ENCODE measurements at regions not wholly inside any gene's neighbourhood (a gene's known extent, or its start where the extent isn't known, plus 50 kb on each side); places are given as distances from the start of the nearest gene placed in this dataset.

DNA sequence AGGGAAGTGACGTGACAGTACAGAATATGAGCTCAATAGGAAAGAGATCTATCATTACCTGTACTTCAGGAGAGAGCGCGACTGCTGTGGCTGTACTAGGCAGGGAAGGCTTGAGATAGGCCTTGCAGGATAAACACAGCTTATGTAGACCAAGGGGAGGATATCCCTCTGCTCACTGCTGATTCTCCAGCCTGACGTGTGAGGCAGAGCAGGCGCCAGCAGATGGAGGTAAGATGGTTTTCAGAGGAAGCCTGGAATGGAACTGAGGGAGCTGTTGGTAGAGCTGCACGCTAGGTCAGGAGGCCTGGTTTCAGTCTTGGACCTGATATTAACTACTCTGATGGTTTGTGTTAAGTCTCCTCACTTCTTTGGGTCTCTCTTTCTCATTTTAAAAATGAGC is 291.4 kb downstream of the YTHDC2 start:
- TF ChIP-seq, protein P1, sequence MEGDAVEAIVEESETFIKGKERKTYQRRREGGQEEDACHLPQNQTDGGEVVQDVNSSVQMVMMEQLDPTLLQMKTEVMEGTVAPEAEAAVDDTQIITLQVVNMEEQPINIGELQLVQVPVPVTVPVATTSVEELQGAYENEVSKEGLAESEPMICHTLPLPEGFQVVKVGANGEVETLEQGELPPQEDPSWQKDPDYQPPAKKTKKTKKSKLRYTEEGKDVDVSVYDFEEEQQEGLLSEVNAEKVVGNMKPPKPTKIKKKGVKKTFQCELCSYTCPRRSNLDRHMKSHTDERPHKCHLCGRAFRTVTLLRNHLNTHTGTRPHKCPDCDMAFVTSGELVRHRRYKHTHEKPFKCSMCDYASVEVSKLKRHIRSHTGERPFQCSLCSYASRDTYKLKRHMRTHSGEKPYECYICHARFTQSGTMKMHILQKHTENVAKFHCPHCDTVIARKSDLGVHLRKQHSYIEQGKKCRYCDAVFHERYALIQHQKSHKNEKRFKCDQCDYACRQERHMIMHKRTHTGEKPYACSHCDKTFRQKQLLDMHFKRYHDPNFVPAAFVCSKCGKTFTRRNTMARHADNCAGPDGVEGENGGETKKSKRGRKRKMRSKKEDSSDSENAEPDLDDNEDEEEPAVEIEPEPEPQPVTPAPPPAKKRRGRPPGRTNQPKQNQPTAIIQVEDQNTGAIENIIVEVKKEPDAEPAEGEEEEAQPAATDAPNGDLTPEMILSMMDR (conservative IDR thresholded peaks at IDR 0.05; ENCODE audit: low read depth in 2 of 2) = peak in 1 of 2 experiments; percentile 20; a peak in 2 of 4 replicates
- TF ChIP-seq, protein P2, sequence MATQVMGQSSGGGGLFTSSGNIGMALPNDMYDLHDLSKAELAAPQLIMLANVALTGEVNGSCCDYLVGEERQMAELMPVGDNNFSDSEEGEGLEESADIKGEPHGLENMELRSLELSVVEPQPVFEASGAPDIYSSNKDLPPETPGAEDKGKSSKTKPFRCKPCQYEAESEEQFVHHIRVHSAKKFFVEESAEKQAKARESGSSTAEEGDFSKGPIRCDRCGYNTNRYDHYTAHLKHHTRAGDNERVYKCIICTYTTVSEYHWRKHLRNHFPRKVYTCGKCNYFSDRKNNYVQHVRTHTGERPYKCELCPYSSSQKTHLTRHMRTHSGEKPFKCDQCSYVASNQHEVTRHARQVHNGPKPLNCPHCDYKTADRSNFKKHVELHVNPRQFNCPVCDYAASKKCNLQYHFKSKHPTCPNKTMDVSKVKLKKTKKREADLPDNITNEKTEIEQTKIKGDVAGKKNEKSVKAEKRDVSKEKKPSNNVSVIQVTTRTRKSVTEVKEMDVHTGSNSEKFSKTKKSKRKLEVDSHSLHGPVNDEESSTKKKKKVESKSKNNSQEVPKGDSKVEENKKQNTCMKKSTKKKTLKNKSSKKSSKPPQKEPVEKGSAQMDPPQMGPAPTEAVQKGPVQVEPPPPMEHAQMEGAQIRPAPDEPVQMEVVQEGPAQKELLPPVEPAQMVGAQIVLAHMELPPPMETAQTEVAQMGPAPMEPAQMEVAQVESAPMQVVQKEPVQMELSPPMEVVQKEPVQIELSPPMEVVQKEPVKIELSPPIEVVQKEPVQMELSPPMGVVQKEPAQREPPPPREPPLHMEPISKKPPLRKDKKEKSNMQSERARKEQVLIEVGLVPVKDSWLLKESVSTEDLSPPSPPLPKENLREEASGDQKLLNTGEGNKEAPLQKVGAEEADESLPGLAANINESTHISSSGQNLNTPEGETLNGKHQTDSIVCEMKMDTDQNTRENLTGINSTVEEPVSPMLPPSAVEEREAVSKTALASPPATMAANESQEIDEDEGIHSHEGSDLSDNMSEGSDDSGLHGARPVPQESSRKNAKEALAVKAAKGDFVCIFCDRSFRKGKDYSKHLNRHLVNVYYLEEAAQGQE (IDR thresholded peaks at IDR 0.05; ENCODE audit: unreplicated experiment) = no peak
- TF ChIP-seq EZH2 (IDR thresholded peaks at IDR 0.05; ENCODE audit: low read depth, unreplicated experiment) (no peak), POLR2AphosphoS5 (IDR thresholded peaks at IDR 0.05; ENCODE audit: low read depth) (no peak)
- TF ChIP-seq, protein P3, sequence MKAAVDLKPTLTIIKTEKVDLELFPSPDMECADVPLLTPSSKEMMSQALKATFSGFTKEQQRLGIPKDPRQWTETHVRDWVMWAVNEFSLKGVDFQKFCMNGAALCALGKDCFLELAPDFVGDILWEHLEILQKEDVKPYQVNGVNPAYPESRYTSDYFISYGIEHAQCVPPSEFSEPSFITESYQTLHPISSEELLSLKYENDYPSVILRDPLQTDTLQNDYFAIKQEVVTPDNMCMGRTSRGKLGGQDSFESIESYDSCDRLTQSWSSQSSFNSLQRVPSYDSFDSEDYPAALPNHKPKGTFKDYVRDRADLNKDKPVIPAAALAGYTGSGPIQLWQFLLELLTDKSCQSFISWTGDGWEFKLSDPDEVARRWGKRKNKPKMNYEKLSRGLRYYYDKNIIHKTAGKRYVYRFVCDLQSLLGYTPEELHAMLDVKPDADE (IDR thresholded peaks at IDR 0.05) = no peak
